ENCODE measurements at regions not wholly inside any gene's neighbourhood (a gene's known extent, or its start where the extent isn't known, plus 50 kb on each side); places are given as distances from the start of the nearest gene placed in this dataset.

GRCh38 chr5:89359046-89359445 lies 476.1 kb upstream of the MEF2C start:
- no peak overlapping the region for H3K27ac ChIP-seq
- ATAC-seq, result no peak
- intact Hi-C loops (cut with DNase I), result no loop called here
- no peaks in the 10 kb centered on the region for H3K36me3 ChIP-seq
- H3K4me1 ChIP-seq, result no peaks in the 10 kb centered on the region
- DNase-seq, result no peak
- no peaks in the 10 kb centered on the region for H3K9me3 ChIP-seq
- no peak overlapping the region for H3K4me3 ChIP-seq
- no peak for TF ChIP-seq CTCF (IDR thresholded peaks at IDR 0.05)
- H3K27me3 ChIP-seq, result no peaks in the 10 kb centered on the region

GRCh38 chr5:89353837-89354551 lies 471.0 kb upstream of the MEF2C start:
- no peaks in the 10 kb centered on the region for H3K4me1 ChIP-seq

GRCh38 chr5:89351975-89352374 lies 469.0 kb upstream of the MEF2C start:
- intact Hi-C loops (cut with DNase I), result no loop called here
- H3K9me3 ChIP-seq, result no peaks in the 10 kb centered on the region
- no peak for TF ChIP-seq CTCF (IDR thresholded peaks at IDR 0.05)
- H3K27ac ChIP-seq, result no peak overlapping the region
- H3K27me3 ChIP-seq, result no peaks in the 10 kb centered on the region
- DNase-seq (no peak), ATAC-seq (no peak)
- H3K36me3 ChIP-seq, result no peaks in the 10 kb centered on the region
- H3K4me3 ChIP-seq, result no peak overlapping the region
- H3K4me1 ChIP-seq, result no peaks in the 10 kb centered on the region

More at GRCh38 chr5:89353837-89354551, 471.0 kb upstream of the MEF2C start:
- no peaks in the 10 kb centered on the region for H3K27me3 ChIP-seq
- DNase-seq (no peak), ATAC-seq (no peak)
- no peaks in the 10 kb centered on the region for H3K9me3 ChIP-seq
- H3K27ac ChIP-seq, result no peak overlapping the region
- no peaks in the 10 kb centered on the region for H3K36me3 ChIP-seq
- intact Hi-C loops (cut with DNase I), result no loop called here
- TF ChIP-seq CTCF (IDR thresholded peaks at IDR 0.05), result no peak
- no peak overlapping the region for H3K4me3 ChIP-seq

- H3K4me1 ChIP-seq, result no peaks in the 10 kb centered on the region
- DNase-seq (no peak), ATAC-seq (no peak)
- TF ChIP-seq CTCF (IDR thresholded peaks at IDR 0.05), result no peak
- intact Hi-C loops (cut with DNase I), result no loop called here
- no peak overlapping the region for H3K27ac ChIP-seq
- H3K4me3 ChIP-seq, result no peak overlapping the region
- H3K9me3 ChIP-seq, result no peaks in the 10 kb centered on the region
- no peaks in the 10 kb centered on the region for H3K27me3 ChIP-seq
- no peaks in the 10 kb centered on the region for H3K36me3 ChIP-seq
Measured at GRCh38 chr5:89351222-89351621, 468.2 kb upstream of the MEF2C start.

GRCh38 chr5:89350684-89351083 lies 467.7 kb upstream of the MEF2C start:
- intact Hi-C loops (cut with DNase I), result no loop called here
- no peaks in the 10 kb centered on the region for H3K27me3 ChIP-seq
- no peaks in the 10 kb centered on the region for H3K36me3 ChIP-seq
- no peak overlapping the region for H3K4me3 ChIP-seq
- no peaks in the 10 kb centered on the region for H3K9me3 ChIP-seq
- no peak for ATAC-seq
- TF ChIP-seq CTCF (IDR thresholded peaks at IDR 0.05), result no peak
- H3K27ac ChIP-seq, result no peak overlapping the region
- DNase-seq, result no peak
- H3K4me1 ChIP-seq, result no peaks in the 10 kb centered on the region
